ENCODE measurements at regions not wholly inside any gene's neighbourhood (a gene's known extent, or its start where the extent isn't known, plus 50 kb on each side); places are given as distances from the start of the nearest gene placed in this dataset.

DNA sequence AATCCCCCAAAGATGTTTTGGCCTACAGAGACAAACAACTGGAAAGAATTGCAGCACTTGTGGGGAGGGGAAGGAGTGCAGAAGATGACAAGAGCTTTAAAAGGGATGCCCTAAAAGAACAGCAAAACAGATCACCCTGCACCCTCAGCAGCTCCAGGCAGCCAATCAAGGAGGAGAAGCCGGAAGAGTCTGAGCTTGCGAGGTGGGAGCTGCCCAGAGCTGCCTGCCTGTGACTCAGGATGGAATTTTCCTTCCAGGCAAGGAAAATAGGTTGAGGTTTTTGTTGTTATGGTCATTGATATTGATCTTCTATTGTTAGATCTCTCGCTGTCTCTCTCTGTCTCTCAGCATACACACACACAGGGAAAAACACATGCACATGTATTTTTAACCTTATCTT, 70.3 kb upstream of the MAP1B start:
- H3K4me2 ChIP-seq (ENCODE audit: control insufficient read depth, extremely low read depth, insufficient read depth, low read depth, low read length), result peak overlapping the region; percentile 71
- no peak for TF ChIP-seq EZH2 (IDR thresholded peaks at IDR 0.05; ENCODE audit: low read length)
- no peak for TF ChIP-seq CTCF (optimal IDR thresholded peaks at IDR 0.05 in 1 of 3, IDR thresholded peaks at IDR 0.05 in 1 of 3, conservative IDR thresholded peaks at IDR 0.05 in 1 of 3; ENCODE audit: extremely low read depth in 1 of 3, insufficient read depth in 2 of 3, low read length in 3 of 3)
- dilution Hi-C loops (cut with MboI; ENCODE audit: extremely low pct_ligation_motif_present, low sequenced_read_pairs), result no loop called here
- no peak overlapping the region for H3K4me3 ChIP-seq (ENCODE audit: control insufficient read depth in 2 of 3, extremely low read depth in 1 of 3, insufficient read depth in 2 of 3, low read depth in 1 of 3, low read length in 3 of 3)
- H3K4me1 ChIP-seq (ENCODE audit: control insufficient read depth, extremely low read depth, insufficient read depth, low read length), result peaks cover 25% of the 10 kb centered on the region
- H3K9me1 ChIP-seq (ENCODE audit: control insufficient read depth, extremely low read depth, insufficient read depth, low read length), result no peaks in the 10 kb centered on the region
- H3K27ac ChIP-seq (ENCODE audit: control insufficient read depth, insufficient read depth, low read length), result peak overlapping the region; percentile 10
- no peaks in the 10 kb centered on the region for H3K36me3 ChIP-seq (ENCODE audit: control insufficient read depth in 2 of 2, extremely low read depth in 1 of 2, insufficient read depth in 2 of 2, low read length in 2 of 2)
- no peaks in the 10 kb centered on the region for H4K20me1 ChIP-seq (ENCODE audit: control insufficient read depth, extremely low read depth, insufficient read depth, low read length)
- H3K9me3 ChIP-seq (ENCODE audit: control insufficient read depth, low read depth, low read length), result no peaks in the 10 kb centered on the region
- H3K9ac ChIP-seq (ENCODE audit: control insufficient read depth, extremely low read depth, insufficient read depth, low read length), result peak overlapping the region; percentile 5
- FAIRE-seq, result peak; percentile 94
- no peaks in the 10 kb centered on the region for H3K27me3 ChIP-seq (ENCODE audit: control insufficient read depth, extremely low read depth, insufficient read depth, low read length)
- peak overlapping the region; percentile 1 for H2AFZ ChIP-seq (ENCODE audit: control insufficient read depth, low read length)
- peak; percentile 11 for DNase-seq (ENCODE audit: low read depth, low spot score)
- no peaks in the 10 kb centered on the region for H3K79me2 ChIP-seq (ENCODE audit: control insufficient read depth, insufficient read depth, low read length)

GRCh38 chr5:72040513-72040912, 66.8 kb upstream of the MAP1B start:
- DNase-seq (ENCODE audit: low read depth, low spot score) (no peak), FAIRE-seq (no peak)
- Histone ChIP-seq H2AFZ (ENCODE audit: control insufficient read depth, low read length) (no peak overlapping the region), H3K27ac (ENCODE audit: control insufficient read depth, insufficient read depth, low read length) (no peak overlapping the region), H3K36me3 (ENCODE audit: control insufficient read depth in 2 of 2, extremely low read depth in 1 of 2, insufficient read depth in 2 of 2, low read length in 2 of 2) (no peaks in the 10 kb centered on the region), H3K4me1 (ENCODE audit: control insufficient read depth, extremely low read depth, insufficient read depth, low read length) (peaks cover 13% of the 10 kb centered on the region), H3K9ac (ENCODE audit: control insufficient read depth, extremely low read depth, insufficient read depth, low read length) (no peak overlapping the region), H3K9me1 (ENCODE audit: control insufficient read depth, extremely low read depth, insufficient read depth, low read length) (no peaks in the 10 kb centered on the region), H3K4me3 (ENCODE audit: control insufficient read depth in 2 of 3, extremely low read depth in 1 of 3, insufficient read depth in 2 of 3, low read depth in 1 of 3, low read length in 3 of 3) (no peak overlapping the region), H3K4me2 (ENCODE audit: control insufficient read depth, extremely low read depth, insufficient read depth, low read depth, low read length) (no peak overlapping the region), H4K20me1 (ENCODE audit: control insufficient read depth, extremely low read depth, insufficient read depth, low read length) (no peaks in the 10 kb centered on the region), H3K9me3 (ENCODE audit: control insufficient read depth, low read depth, low read length) (no peaks in the 10 kb centered on the region), H3K27me3 (ENCODE audit: control insufficient read depth, extremely low read depth, insufficient read depth, low read length) (no peaks in the 10 kb centered on the region), H3K79me2 (ENCODE audit: control insufficient read depth, insufficient read depth, low read length) (no peaks in the 10 kb centered on the region)
- dilution Hi-C loops (cut with MboI; ENCODE audit: extremely low pct_ligation_motif_present, low sequenced_read_pairs), result no loop called here
- TF ChIP-seq EZH2 (IDR thresholded peaks at IDR 0.05; ENCODE audit: low read length) (no peak), CTCF (optimal IDR thresholded peaks at IDR 0.05 in 1 of 3, IDR thresholded peaks at IDR 0.05 in 1 of 3, conservative IDR thresholded peaks at IDR 0.05 in 1 of 3; ENCODE audit: extremely low read depth in 1 of 3, insufficient read depth in 2 of 3, low read length in 3 of 3) (no peak)
